Lower leg skin (tissue), 4 donors: ENCODE measurements at regions not wholly inside any gene's neighbourhood (a gene's known extent, or its start where the extent isn't known, plus 50 kb on each side); places are given as distances from the start of the nearest gene placed in this dataset.
"Not testable (repeated sequence)": the region's sequence is repeated elsewhere in the genome, so short reads cannot be mapped to it uniquely, and the experiment has no call there.

Experiments
- DNase-seq, 2 donors: peaks; one replicate each; pipeline ENCODE4 v3.0.0-alpha.2; 2019; ENCODE audit warnings: low spot score in 2 of 2
- H3K4me3 ChIP-seq: fragments of 200-600 bp; sonication (generic); 2 replicates; pipeline ENCODE4 v1.5.1; 2017; ENCODE audit warnings: mild to moderate bottlenecking, low read depth; ENCODE audit not compliant: poor library complexity, severe bottlenecking
- CTCF ChIP-seq, 3 donors: fragments of 450-650 bp; IDR thresholded peaks; one replicate each; pipeline ENCODE4 v1.5.1; 2016; ENCODE audit warnings: antibody characterized with exemption in 3 of 3, mild to moderate bottlenecking in 3 of 3, moderate library complexity in 2 of 3
- POLR2A ChIP-seq, 2 donors: fragments of 450-650 bp; IDR thresholded peaks; one replicate each; pipeline ENCODE4 v1.6.1; 2016 to 2017; ENCODE audit warnings: antibody characterized with exemption in 2 of 2, mild to moderate bottlenecking in 1 of 2, moderate library complexity in 1 of 2
- WGBS, 2 donors: methylation state at CpG; one replicate each; pipeline ENCODE4 v1.1.5; 2018; 5-methylcytosine and 5-hydroxymethylcytosine counted together
- intact Hi-C: fragments of 100-400 bp; cut with DNase I; formaldehyde crosslinking; loops from one replicate; pipeline ENCODE4 v1.15.0; 2023; ENCODE audit warnings: low total_unique reads

DNA sequence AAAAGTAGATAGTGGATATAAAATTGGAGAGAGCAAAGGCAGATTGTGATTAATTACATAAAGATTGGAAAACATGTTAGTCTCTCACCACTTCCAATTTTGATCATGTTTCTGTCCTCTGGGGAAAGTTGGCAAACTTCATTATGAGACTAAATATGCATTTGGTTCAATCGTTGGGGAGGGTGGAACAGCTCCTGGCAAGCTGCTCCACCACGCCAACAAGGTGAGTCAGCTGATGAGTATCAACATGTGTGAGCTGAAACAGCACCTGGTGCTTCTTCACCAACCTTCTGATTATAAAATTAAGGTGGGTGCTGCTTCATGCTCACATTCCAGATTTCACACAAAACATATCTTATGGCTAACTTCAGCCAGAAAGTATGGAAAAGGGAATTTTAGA lies 1784.6 kb downstream of the SLITRK5 start:
- WGBS, 2 donors, result 26 to 29% methylated on average over 2 of the region's 2 CpGs
- no peak overlapping the region for H3K4me3 ChIP-seq
- DNase-seq, result no peak
- intact Hi-C loops, result loop anchor here (5.0 kb wide), 1 partner anchor 523 kb away; no protein-coding TSS in a partner anchor
- TF ChIP-seq POLR2A (IDR thresholded peaks at IDR 0.05) (no peak), CTCF (IDR thresholded peaks at IDR 0.05) (no peak)

DNA sequence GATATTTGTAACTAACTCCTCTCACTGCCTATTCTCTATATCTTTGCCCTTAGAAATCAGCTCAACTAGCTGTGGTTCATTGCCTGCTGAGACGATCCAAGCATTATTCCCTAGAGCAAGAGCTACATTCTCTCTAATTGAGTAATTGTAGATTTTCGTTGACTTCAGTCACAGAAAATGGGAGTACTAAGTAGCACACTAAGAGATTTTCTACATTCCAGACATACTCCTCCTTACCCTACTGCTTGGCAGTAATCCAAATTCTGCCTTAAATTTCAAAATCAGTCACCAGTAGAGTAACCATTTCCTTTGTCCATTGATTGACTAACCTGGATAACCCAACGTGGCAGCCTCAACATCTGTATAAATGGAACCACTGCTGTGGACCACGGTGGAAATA lies 1786.8 kb downstream of the SLITRK5 start:
- TF ChIP-seq POLR2A (IDR thresholded peaks at IDR 0.05) (no peak), CTCF (IDR thresholded peaks at IDR 0.05) (no peak)
- DNase-seq, result no peak
- intact Hi-C loops, result loop anchor here (5.0 kb wide), 1 partner anchor 526 kb away; no protein-coding TSS in a partner anchor
- 44 to 47% methylated on average over 4 of the region's 4 CpGs for WGBS, 2 donors
- H3K4me3 ChIP-seq, result no peak overlapping the region

DNA sequence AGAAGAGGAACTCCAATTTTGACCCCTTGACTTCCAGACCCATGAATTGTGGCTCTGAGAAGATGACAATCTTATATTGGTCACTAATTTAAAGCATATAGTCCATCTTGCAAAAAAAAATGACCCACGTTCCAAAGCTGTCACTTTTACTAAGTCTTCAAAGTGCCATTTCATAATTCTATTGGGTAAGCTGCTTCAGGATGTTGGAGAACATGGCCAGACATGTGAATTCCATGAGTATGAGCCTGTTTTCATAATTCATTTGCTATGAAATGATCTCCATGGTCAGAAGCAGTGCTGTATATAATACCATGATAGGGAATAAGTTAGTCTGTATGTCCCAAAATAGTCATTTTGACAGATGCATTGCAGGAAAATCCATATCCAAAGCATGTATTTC lies 1787.3 kb downstream of the SLITRK5 start:
- intact Hi-C loops, result loop anchor here (5.0 kb wide), 1 partner anchor 526 kb away; no protein-coding TSS in a partner anchor
- no peak for TF ChIP-seq POLR2A (IDR thresholded peaks at IDR 0.05)
- no peak for TF ChIP-seq CTCF (IDR thresholded peaks at IDR 0.05)
- H3K4me3 ChIP-seq, result no peak overlapping the region
- 49 to 50% methylated on average over 1 of the region's 1 CpG for WGBS, 2 donors
- DNase-seq, result no peak

DNA sequence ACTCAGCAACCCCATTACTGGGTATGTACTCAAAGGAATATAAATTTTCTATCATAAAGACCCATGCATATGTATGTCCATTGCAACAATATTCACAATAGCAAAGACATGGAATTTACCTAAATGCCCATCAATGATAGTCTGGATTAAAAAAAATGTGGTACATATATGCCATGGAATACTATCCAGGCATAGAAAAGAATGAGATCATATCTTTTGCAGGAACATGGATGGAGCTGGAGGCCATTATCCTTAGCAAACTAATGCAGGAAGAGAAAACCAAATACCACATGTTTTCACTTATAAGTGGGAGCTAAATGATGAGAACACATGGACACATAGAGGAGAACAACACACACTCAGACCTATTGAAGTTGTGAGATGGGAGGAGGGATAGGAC lies 1789.7 kb downstream of the SLITRK5 start:
- H3K4me3 ChIP-seq, intact Hi-C loops, DNase-seq: not testable (repeated sequence)

- TF ChIP-seq POLR2A (IDR thresholded peaks at IDR 0.05) (no peak), CTCF (IDR thresholded peaks at IDR 0.05) (no peak)
These were observed 1794.2 kb downstream of the SLITRK5 start for GRCh38 chr13:89465366-89465765.

DNA sequence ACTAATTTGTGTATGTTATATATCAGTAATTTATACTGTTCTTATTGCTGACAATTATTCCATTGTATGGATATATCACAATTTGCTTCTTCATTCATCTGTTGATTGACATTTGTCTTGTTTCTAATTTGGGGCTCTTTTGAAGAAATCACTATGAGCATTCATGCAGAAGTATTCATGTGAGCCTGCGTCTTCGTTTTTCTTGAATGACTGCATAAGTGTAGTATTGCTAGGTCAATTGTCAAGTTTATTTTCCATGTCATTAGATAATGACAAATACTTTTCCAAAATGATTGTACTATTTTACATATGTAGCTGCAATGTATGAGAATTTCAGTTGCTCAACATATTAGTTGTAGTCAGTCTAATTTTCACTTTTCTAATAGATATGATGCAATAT lies 1796.9 kb downstream of the SLITRK5 start:
- H3K4me3 ChIP-seq, result no peak overlapping the region
- WGBS, 2 donors, result 76 to 87% methylated on average over 2 of the region's 2 CpGs
- no peak for TF ChIP-seq CTCF (IDR thresholded peaks at IDR 0.05)
- TF ChIP-seq POLR2A (IDR thresholded peaks at IDR 0.05), result no peak
- no peak for DNase-seq
- intact Hi-C loops, result no loop called here

More at GRCh38 chr13:89465366-89465765, 1794.2 kb downstream of the SLITRK5 start:
- intact Hi-C loops, result no loop called here
- 74 to 78% methylated on average over 2 of the region's 2 CpGs for WGBS, 2 donors
- DNase-seq, result no peak
- H3K4me3 ChIP-seq, result no peak overlapping the region
